ENCODE measurements at regions not wholly inside any gene's neighbourhood (a gene's known extent, or its start where the extent isn't known, plus 50 kb on each side); places are given as distances from the start of the nearest gene placed in this dataset.
"Not testable (repeated sequence)": the region's sequence is repeated elsewhere in the genome, so short reads cannot be mapped to it uniquely, and the experiment has no call there.

DNA sequence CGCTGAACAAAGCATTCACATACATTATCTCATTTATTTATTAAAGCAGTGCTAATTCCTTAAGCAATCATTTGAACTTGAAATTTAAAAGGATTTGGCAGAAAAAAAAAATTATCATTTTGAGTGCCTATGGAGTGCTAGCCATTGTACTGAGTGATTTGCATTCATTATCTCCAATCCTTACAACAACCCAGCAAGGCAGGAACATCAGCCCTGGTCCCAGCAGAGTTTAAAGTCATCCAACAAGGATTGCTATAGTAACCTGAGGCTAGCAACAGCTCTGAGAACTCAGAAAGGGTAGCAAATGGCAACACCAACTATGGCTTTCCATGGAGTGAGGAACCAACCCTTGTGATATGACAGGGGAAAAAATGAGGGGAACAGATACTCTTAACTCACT lies 237.6 kb upstream of the SETMAR start:
- no peak overlapping the region for H3K27ac Mint-ChIP-seq
- H3K36me3 Mint-ChIP-seq (ENCODE audit: low read depth), result no peaks in the 10 kb centered on the region
- intact Hi-C loops (cut with micrococcal nuclease), result no loop called here
- H3K4me1 Mint-ChIP-seq, result no peaks in the 10 kb centered on the region
- no peaks in the 10 kb centered on the region for H3K27me3 Mint-ChIP-seq
- no peaks in the 10 kb centered on the region for H3K9me3 Mint-ChIP-seq
- H3K4me3 Mint-ChIP-seq, result no peak overlapping the region
- no peak for DNase-seq

DNA sequence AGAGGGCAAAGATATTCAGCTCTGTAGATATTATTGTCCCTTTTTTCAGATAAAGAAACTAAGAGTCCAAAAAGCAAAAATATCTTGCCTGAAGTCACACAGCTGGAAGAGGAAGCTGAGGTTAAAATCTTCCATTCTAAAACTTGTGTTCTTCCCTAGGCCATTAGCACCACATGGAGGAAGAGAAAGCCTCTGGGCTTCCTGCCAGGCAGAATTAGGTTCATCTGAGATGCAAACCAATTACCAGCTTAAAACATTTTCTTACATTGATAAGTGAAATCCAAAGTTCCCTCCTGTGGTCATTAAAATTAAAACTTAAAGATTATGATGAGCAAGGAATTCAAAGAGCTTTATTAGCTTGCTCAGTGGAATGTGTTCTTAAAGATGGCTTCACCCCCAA lies 235.3 kb upstream of the SETMAR start:
- DNase-seq, result no peak
- H3K27ac Mint-ChIP-seq, result no peak overlapping the region
- no peaks in the 10 kb centered on the region for H3K27me3 Mint-ChIP-seq
- H3K4me1 Mint-ChIP-seq, result no peaks in the 10 kb centered on the region
- H3K9me3 Mint-ChIP-seq, result no peaks in the 10 kb centered on the region
- intact Hi-C loops (cut with micrococcal nuclease), result no loop called here
- H3K4me3 Mint-ChIP-seq, result no peak overlapping the region
- no peaks in the 10 kb centered on the region for H3K36me3 Mint-ChIP-seq (ENCODE audit: low read depth)

DNA sequence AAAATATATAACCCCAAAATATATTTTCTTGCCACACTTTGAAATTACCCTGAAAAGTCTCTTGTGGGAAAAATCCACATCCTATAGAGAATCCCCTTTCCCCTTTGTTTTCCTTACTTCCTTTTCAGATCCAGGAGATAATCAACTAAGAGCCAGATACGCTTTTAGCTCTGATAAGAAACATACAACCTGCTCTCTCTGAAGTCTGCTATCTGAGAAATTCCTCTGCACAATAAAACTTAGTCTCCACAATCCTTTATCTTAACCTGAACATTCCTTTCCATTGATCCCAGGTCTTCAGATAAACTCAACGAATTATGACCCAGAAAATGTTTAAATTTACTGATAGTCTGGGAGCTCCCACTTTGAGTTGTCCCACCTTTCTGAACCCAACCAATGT lies 233.4 kb upstream of the SETMAR start:
- DNase-seq, result no peak
- no peaks in the 10 kb centered on the region for H3K27me3 Mint-ChIP-seq
- H3K9me3 Mint-ChIP-seq, result peaks cover 6% of the 10 kb centered on the region
- no peak overlapping the region for H3K27ac Mint-ChIP-seq
- no peaks in the 10 kb centered on the region for H3K36me3 Mint-ChIP-seq (ENCODE audit: low read depth)
- no peak overlapping the region for H3K4me3 Mint-ChIP-seq
- intact Hi-C loops (cut with micrococcal nuclease), result no loop called here
- H3K4me1 Mint-ChIP-seq, result no peaks in the 10 kb centered on the region

DNA sequence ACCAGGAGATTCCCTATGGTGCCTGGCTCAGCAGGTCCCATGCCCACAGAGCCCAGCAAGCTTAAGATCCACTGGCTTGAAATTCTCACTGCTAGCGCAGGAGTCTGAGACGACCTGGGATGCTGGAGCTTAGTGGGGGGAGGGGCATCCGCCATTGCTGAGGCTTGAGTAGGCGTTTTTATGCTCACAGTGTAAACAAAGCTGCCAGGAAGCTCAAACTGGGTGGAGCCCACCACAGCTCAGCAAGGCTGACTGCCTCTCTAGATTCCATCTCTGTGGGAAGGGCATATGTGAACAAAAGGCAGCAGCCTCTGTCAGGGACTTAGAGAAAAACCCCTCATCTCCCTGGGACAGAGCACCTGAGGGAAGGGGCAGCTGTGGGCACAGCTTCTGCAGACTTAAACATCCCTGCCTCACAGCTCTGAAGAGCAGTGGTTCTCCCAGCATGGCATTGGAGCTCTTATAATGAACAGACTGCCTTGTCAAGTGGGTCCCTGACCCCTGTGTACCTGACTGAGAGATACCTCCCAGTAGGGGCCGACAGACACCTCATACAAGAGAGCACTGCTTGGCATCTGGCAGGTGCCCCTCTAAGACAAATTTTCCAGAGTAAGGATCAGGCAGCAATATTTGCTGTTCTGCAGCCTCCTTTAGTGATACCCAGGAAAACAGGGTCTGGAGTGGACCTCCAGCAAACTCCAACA lies 231.5 kb upstream of the SETMAR start:
- Mint-ChIP-seq H3K27ac (no peak overlapping the region), H3K27me3 (no peaks in the 10 kb centered on the region), H3K4me1 (no peaks in the 10 kb centered on the region), H3K36me3 (ENCODE audit: low read depth) (no peaks in the 10 kb centered on the region), H3K9me3 (peaks cover 6% of the 10 kb centered on the region), H3K4me3 (no peak overlapping the region)
- intact Hi-C loops (cut with micrococcal nuclease), result no loop called here
- peak; percentile 62 for DNase-seq

DNA sequence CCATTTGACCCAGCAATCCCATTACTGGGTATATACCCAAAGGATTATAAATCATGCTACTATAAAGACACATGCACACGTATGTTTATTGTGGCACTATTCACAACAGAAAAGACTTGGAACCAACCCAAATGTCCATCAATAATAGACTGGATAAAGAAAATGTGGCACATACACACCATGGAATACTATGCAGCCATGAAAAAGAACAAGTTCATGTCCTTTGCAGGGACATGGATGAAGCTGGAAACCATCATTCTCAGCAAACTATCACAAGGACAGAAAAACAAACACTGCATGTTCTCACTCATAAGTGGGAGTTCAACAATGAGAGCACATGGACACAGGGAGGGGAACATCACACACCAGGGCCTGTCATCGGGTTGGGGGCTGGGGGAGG lies 225.9 kb upstream of the SETMAR start:
- intact Hi-C loops (cut with micrococcal nuclease); H3K27ac Mint-ChIP-seq; H3K27me3 Mint-ChIP-seq; H3K4me1 Mint-ChIP-seq; H3K36me3 Mint-ChIP-seq (ENCODE audit: low read depth); H3K9me3 Mint-ChIP-seq; H3K4me3 Mint-ChIP-seq; DNase-seq: not testable (repeated sequence)

DNA sequence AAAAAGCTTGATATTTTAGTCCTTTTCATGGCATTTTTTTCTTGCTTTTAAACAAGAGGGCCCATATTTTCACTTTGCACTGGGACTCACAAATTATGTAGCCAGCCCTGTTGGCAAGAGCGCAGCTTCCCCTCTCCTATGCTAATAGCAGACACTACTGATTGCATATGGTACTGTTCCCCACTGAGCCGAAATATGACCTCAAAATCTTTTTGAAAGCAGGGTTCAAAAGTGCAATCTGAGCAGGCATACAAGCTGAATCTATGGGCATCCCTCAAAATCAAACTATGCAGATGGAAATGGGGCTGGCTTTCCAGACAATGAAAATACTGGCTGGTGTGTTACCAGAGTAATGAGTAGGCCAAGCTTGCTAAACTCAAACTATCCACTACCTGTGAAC lies 225.2 kb upstream of the SETMAR start:
- H3K27me3 Mint-ChIP-seq, result no peaks in the 10 kb centered on the region
- intact Hi-C loops (cut with micrococcal nuclease), result no loop called here
- no peaks in the 10 kb centered on the region for H3K36me3 Mint-ChIP-seq (ENCODE audit: low read depth)
- H3K4me3 Mint-ChIP-seq, result no peak overlapping the region
- no peaks in the 10 kb centered on the region for H3K4me1 Mint-ChIP-seq
- H3K9me3 Mint-ChIP-seq, result peaks cover 6% of the 10 kb centered on the region
- no peak for DNase-seq
- no peak overlapping the region for H3K27ac Mint-ChIP-seq

DNA sequence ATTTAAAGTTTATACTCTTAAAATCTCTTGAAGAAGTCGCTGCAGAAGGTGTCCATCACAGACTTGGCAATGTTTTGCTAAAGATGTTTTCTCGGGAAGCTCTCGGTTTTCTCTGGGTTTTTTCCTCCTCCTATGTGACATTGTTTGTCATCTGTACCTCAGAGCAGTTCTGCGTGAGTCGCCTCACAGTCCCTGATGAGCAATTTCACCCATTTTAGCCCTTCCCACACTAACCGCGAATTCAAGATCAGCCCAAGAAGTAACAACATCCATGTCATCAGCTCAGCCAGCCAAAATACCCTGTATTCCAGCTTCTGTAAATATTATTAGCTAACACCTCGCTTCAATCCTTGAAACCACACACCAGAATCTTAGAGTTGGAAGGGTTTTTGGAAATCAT lies 224.3 kb upstream of the SETMAR start:
- Mint-ChIP-seq H3K4me1 (no peaks in the 10 kb centered on the region), H3K4me3 (no peak overlapping the region), H3K9me3 (peaks cover 5% of the 10 kb centered on the region), H3K36me3 (ENCODE audit: low read depth) (no peaks in the 10 kb centered on the region), H3K27ac (no peak overlapping the region), H3K27me3 (no peaks in the 10 kb centered on the region)
- DNase-seq, result no peak
- intact Hi-C loops (cut with micrococcal nuclease), result no loop called here

DNA sequence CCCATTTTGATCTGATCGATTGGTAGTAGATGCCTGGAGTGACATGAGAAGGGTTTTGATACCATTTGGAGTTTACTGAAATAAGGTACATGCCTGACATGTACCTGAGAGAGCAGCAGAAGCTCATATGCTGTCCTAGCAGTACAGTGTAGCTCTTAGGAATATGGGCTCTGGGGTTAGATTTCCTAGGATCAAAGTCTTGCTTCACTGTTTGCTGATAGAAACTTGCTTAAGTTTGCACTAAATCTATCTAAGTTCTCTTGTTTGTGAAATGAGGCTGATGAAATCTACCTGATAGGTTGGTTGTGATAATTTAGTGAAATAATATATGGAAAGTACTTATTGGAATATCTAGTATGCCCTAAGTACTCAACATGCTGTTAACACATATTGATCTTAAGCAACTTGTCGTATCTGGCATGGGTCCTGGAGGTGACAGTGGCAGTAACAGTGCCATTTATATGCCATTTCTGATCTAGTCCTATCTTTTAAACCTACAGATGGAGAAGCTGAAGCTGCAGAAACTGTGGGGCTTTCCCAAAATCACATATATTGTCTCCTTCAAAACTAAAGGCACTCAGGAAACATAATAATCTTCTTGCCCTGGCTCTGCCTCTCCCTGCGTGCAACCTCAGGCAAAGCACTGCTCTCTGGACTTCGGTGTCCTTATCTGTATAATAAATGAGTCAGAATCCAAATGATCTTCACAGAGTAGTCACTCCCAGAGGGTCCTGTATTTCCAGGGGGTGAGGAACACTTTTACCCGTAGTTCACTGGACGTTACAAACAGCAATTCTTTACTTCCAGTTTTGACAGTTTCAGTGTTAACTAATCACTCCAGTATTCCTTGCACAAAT lies 223.6 kb upstream of the SETMAR start:
- Mint-ChIP-seq H3K4me3 (no peak overlapping the region), H3K9me3 (no peaks in the 10 kb centered on the region), H3K4me1 (no peaks in the 10 kb centered on the region), H3K27me3 (no peaks in the 10 kb centered on the region), H3K36me3 (ENCODE audit: low read depth) (no peaks in the 10 kb centered on the region), H3K27ac (no peak overlapping the region)
- intact Hi-C loops (cut with micrococcal nuclease), result no loop called here
- no peak for DNase-seq

DNA sequence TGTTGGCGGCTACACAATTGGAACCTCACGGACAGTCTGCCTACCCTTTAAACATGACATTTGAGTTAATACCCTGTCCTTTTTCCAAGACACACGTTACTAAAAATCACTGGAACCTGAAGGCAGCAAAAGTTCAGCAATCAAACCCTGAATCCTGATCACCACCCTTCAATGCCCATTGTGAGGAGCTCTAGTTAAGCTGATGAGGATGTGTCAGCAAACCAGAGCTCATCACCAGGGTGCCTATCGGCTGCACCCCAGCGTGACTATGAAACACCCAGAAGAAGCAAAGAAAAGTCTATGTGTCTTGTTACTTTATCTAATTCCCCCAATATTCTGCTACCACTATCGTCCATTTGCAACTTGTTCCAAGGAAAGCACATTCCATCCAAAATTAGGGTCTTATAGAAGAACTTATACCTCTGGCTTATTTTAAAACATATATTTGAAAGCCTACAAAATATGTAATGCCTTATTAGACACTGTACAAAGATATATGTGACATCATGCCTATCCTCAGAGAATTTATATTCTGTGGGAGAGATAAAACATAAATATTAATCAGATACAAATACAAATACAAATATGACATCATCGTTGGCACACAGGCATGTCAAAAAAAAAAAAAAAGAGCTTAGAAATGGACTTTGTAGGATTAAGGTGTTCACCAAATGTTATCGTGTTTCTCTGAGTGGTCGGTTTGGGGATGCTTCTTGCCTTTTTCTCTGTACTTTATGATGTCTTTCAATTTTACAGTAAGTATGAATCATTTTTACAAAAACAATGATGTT lies 219.7 kb upstream of the SETMAR start:
- H3K27me3 Mint-ChIP-seq, result no peaks in the 10 kb centered on the region
- no peak for DNase-seq
- H3K27ac Mint-ChIP-seq, result no peak overlapping the region
- no peak overlapping the region for H3K4me3 Mint-ChIP-seq
- no peaks in the 10 kb centered on the region for H3K9me3 Mint-ChIP-seq
- intact Hi-C loops (cut with micrococcal nuclease), result no loop called here
- no peaks in the 10 kb centered on the region for H3K36me3 Mint-ChIP-seq (ENCODE audit: low read depth)
- H3K4me1 Mint-ChIP-seq, result no peaks in the 10 kb centered on the region

DNA sequence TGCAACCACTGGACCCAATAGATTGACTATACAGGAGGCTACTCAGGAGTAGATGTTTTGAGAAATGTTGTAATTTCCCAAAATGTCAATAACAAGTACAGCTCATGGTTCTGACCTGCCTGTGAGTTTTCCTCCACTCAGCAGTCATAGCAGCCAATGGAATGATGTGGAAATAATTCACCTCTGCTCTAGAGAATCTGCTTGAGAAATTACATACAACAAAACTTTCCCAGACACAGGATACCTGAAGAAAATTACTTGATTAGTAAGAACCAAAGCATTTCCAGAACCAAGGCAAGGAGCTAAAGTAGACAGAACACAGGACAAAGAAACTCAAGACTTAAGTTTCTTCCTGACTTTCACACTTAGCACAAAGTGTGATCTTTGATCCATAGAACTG lies 218.9 kb upstream of the SETMAR start:
- Mint-ChIP-seq H3K27ac (no peak overlapping the region), H3K4me3 (no peak overlapping the region), H3K36me3 (ENCODE audit: low read depth) (no peaks in the 10 kb centered on the region), H3K9me3 (no peaks in the 10 kb centered on the region), H3K4me1 (no peaks in the 10 kb centered on the region), H3K27me3 (no peaks in the 10 kb centered on the region)
- no peak for DNase-seq
- intact Hi-C loops (cut with micrococcal nuclease), result no loop called here

DNA sequence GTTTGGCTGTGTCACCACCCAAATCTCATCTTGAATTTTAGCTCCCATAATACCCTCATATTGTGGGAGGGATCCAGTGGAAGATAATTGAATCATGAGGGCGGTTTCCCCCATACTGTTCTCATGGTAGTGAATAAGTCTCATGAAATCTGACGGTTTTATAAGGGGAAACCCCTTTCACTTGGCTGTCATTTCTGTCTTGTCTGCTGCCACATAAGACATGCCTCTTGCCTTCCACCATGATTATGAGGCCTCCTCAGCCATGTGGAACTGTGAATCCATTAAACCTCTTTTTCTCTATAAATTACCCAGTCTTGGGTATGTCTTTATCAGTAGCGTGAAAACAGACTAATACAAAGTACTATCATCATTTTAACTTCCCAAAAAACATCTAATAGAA lies 216.5 kb upstream of the SETMAR start:
- H3K27ac Mint-ChIP-seq; intact Hi-C loops (cut with micrococcal nuclease); H3K36me3 Mint-ChIP-seq (ENCODE audit: low read depth); H3K4me1 Mint-ChIP-seq; H3K27me3 Mint-ChIP-seq; DNase-seq; H3K9me3 Mint-ChIP-seq; H3K4me3 Mint-ChIP-seq: not testable (repeated sequence)

DNA sequence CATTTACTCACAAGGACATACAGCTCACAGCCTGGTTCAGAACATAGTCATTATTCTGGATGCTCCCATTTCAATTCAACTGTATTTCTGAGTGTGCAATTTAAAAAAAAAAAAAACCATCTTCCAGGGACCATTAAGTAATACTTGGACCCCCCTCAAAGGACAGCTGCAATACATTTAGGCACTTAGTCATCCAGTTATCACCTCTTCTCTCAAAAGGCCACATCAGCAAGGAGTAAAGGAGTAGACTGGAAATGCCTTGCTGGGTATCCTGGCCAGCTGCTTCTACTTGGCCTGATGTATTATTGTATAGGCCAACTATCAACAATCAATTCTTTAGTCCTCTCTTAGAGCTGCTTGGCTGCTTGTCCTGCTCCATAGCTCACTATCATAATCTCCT lies 211.4 kb upstream of the SETMAR start:
- Mint-ChIP-seq H3K27me3 (no peaks in the 10 kb centered on the region), H3K36me3 (ENCODE audit: low read depth) (no peaks in the 10 kb centered on the region), H3K4me3 (no peak overlapping the region), H3K9me3 (no peaks in the 10 kb centered on the region), H3K4me1 (no peaks in the 10 kb centered on the region), H3K27ac (no peak overlapping the region)
- no peak for DNase-seq
- intact Hi-C loops (cut with micrococcal nuclease), result no loop called here

DNA sequence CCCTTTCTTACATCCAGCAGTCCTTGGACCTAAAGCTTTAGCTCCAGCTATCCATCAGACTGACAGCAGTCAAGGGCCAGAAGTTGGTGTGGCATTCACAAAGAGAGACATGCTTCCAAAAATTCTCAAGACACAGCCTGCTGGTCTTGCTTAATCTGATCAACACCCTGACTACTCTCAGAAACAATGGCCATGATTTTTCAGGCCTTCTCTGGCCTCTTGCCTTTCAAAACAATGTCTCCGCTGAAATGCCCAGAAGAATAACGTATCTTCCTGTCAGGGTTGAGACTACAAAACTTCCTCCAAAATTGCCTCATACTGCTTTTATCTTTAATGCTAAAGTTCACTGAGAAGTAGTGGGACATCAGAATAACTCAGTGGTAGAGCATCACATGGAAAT lies 205.4 kb upstream of the SETMAR start:
- Mint-ChIP-seq H3K4me1 (no peaks in the 10 kb centered on the region), H3K27ac (no peak overlapping the region), H3K9me3 (no peaks in the 10 kb centered on the region), H3K27me3 (no peaks in the 10 kb centered on the region), H3K4me3 (no peak overlapping the region), H3K36me3 (ENCODE audit: low read depth) (no peaks in the 10 kb centered on the region)
- no peak for DNase-seq
- intact Hi-C loops (cut with micrococcal nuclease), result no loop called here

DNA sequence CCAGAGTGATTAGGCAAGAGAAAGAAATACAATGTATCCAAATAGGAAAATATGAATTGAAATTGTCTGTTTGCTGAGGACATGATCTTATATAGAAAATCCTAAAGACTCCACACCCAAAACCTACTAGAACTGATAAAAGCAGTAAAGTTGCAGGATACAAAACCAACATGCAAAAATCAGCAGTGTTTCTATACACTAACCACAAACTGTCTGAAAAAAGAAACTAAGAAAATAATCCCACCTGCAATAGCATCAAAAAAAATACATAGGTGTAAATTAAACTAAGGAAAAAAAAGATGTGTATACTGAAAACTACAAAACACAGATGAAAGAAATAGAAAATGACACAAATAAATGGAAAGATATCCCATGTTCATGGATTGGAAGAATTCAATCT lies 203.6 kb upstream of the SETMAR start:
- Mint-ChIP-seq H3K36me3 (ENCODE audit: low read depth) (no peaks in the 10 kb centered on the region), H3K4me1 (no peaks in the 10 kb centered on the region), H3K9me3 (no peaks in the 10 kb centered on the region), H3K27ac (no peak overlapping the region), H3K27me3 (no peaks in the 10 kb centered on the region), H3K4me3 (no peak overlapping the region)
- intact Hi-C loops (cut with micrococcal nuclease), result no loop called here
- DNase-seq, result no peak

All from activated CD4-positive, alpha-beta T cell treated with anti-CD3 and anti-CD28 coated beads, Interleukin-2, amount 10 ng/mL, durations not matched to agents 24 days and 14 days (primary cell).